GM12875 (cell line): ENCODE measurements at regions not wholly inside any gene's neighbourhood (a gene's known extent, or its start where the extent isn't known, plus 50 kb on each side); places are given as distances from the start of the nearest gene placed in this dataset.

ENCODE experiments used
- H3K4me3 ChIP-seq: one replicate; pipeline ENCODE4 v1.5.1; 2011; ENCODE audit warnings: low read depth, low read length, control low read depth
- TF ChIP-seq, protein P1 (sequence below): IDR thresholded peaks from 2 replicates; pipeline ENCODE4 v1.5.1; 2011; ENCODE audit warnings: low read depth, mild to moderate bottlenecking, control low read depth, inconsistent platforms, low read length, moderate library complexity, borderline replicate concordance; ENCODE audit not compliant: insufficient read depth

DNA sequence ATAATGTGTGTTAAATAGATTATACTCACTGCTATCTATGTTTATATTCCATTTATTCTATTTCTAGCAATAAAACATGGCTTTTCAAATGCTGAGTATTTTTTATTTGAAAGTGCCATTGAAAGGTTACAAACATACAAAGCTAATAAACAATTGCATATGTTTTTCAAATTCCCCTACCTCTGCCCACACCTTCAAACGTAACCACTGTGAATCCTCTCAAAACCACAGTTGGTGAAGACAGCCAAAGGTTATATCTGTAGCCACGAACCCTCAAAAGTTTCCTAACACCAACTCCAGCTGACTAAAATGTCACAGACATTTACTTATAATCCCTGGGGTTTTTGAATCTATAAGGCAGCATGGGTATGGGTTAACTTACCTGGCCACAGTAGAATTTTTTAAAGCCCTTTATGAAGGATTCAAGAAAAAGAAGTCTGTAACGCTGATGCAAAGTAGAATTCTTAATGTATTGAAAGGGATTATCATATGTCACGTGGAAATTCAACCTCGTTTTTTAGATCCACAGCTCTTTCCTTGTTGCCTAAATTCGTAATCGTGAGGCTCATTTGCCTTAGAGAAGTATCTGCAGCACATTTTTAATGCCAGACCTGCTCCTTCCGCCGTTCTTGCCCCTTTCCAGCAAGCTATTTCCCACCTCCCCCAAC lies 122.5 kb upstream of the ZC3H12C start:
- peak overlapping the region; percentile 8 for H3K4me3 ChIP-seq
- TF ChIP-seq, protein P1, sequence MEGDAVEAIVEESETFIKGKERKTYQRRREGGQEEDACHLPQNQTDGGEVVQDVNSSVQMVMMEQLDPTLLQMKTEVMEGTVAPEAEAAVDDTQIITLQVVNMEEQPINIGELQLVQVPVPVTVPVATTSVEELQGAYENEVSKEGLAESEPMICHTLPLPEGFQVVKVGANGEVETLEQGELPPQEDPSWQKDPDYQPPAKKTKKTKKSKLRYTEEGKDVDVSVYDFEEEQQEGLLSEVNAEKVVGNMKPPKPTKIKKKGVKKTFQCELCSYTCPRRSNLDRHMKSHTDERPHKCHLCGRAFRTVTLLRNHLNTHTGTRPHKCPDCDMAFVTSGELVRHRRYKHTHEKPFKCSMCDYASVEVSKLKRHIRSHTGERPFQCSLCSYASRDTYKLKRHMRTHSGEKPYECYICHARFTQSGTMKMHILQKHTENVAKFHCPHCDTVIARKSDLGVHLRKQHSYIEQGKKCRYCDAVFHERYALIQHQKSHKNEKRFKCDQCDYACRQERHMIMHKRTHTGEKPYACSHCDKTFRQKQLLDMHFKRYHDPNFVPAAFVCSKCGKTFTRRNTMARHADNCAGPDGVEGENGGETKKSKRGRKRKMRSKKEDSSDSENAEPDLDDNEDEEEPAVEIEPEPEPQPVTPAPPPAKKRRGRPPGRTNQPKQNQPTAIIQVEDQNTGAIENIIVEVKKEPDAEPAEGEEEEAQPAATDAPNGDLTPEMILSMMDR = no peak

DNA sequence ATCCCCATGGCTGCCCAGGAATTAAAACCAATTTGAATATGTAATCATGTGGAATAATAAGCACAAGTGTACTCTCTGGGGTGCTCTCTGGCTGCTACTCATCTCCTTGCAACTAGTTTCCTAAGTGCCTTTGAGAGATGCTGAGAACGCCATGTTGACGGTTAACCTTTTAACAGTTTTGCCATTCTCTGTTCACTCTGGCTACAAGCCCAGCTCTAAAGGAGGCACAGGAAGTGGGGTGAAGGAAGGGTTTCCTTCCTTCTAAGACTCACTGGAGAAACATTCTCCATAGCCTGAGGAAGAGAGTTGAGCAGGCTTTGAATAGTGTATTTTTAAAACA lies 122.0 kb upstream of the ZC3H12C start:
- peak overlapping the region; percentile 8 for H3K4me3 ChIP-seq
- TF ChIP-seq, protein P1 = no peak

DNA sequence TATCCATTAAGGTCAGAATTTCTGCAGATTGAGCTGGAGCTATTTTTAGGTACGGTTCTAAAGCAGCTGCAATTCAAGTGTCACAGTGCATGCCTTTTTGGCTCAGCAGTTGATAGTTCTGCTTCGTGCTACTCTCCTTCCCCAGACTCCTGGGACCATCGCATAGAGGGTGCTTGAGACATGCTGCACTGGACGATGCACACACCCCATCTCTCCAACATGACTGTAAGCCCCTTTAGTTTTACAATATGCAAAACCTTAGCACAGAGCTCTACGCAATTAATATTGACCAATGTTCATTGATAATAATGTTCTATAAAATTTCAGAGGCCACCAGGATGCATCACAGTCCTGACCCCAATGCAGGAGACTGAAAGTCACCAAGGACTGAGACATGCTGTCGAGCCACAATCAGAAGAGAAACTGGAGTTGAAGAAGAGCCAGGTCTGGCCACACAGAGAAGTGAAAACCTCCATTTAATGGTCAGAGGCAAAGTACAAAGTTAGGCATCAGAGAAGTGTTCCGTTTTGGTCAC lies 120.9 kb upstream of the ZC3H12C start:
- H3K4me3 ChIP-seq = peak overlapping the region; percentile 24
- TF ChIP-seq, protein P1 = no peak

DNA sequence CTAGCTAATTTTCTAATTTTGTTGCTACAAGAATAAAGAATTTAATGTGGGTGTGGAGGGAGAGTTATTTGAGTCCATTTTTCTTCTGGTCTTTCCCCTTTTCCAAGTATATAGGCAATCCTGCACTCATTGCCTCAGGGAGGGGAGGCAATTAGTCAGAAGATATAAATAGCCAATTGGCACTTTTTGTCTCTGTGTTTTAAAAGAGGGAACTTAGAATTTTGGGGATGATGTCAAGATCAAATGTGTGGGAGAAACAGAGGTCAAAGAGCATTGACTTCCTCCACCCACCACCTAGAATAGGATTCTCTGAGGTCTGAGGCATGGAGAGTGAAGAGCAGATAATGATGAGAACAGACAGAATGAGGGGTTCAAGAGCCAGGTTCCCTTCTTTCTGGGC lies 120.3 kb upstream of the ZC3H12C start:
- no peak overlapping the region for H3K4me3 ChIP-seq
- TF ChIP-seq, protein P1 = no peak

DNA sequence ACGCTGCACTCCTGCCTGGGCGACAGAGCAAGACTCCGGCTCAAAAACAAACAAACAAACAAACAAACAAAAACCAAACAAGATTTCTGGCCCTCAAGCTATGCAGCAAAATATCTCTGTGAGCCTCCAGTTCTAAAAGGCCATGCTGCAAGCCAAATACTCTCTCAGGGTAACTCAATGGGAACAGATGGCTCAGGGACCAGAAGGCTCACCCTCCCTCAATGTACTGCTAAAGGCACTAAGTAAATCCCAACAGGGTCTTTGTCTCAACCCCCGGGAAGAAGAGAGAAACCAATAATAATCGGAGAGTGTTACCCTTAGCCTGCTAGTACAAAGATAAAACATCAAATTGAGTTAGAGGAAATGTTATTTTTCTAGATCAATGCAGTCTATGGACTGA lies 119.7 kb upstream of the ZC3H12C start:
- TF ChIP-seq, protein P1 = no peak
- no peak overlapping the region for H3K4me3 ChIP-seq

DNA sequence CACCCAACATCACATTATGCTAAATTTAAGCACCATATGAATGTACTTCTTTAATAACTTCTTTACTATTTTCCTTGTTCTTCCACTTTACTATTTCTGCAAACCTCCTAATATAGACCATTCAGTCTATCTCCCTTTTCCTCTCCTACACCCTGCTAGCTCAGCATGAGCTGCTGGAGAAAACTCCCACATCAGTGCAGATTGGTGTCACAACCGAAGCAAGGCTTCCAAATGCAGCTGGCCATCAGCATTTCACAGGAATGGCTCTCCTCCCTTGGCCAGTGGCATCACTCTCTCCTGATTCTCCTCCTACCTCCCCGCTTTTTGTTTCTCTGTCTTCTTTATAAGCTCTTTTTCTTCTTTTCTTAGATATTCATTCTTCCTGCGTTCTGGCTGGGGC lies 118.7 kb upstream of the ZC3H12C start:
- no peak overlapping the region for H3K4me3 ChIP-seq
- TF ChIP-seq, protein P1 = no peak

DNA sequence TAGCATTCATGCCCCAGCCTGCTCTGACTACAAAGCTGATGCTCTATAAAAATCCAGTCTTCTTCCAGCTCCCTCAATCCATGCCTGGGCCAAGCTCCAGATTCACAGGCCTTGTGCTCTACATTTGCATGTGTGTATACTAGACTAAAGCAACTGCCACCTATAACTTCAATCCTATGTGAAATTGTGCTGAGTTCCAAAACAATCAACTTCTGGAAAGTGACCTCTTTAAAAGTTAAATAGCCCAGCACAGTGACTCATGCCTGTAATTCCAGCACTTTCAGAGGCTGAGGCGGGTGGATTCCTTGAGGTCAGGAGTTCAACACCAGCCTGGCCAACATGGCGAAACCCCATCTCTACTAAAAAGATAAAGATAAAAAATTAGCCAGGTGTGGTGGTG lies 114.3 kb upstream of the ZC3H12C start:
- TF ChIP-seq, protein P1 = no peak
- H3K4me3 ChIP-seq = no peak overlapping the region
